ENCODE measurements at regions not wholly inside any gene's neighbourhood (a gene's known extent, or its start where the extent isn't known, plus 50 kb on each side); places are given as distances from the start of the nearest gene placed in this dataset.

GRCh38 chr5:67679184-67679841 is 482.7 kb upstream of the CD180 start:
- Histone ChIP-seq H3K4me2 (no peak overlapping the region), H3K9me3 (replicated peaks in 1 of 11) (no peaks in the 10 kb centered on the region), H3K4me1 (peaks cover 0 to 4% (median 0%) of the 10 kb centered on the region in 10 experiments; a peak in 1 of 20 replicates), H3K36me3 (no peaks in the 10 kb centered on the region), H4K20me1 (no peaks in the 10 kb centered on the region), H3K27ac (no peak overlapping the region), H3K9ac (no peak overlapping the region), H3K4me3 (no peak overlapping the region), H3K27me3 (no peaks in the 10 kb centered on the region)
- no peak for TF ChIP-seq Cebpa-rat (IDR thresholded peaks at IDR 0.05)

DNA sequence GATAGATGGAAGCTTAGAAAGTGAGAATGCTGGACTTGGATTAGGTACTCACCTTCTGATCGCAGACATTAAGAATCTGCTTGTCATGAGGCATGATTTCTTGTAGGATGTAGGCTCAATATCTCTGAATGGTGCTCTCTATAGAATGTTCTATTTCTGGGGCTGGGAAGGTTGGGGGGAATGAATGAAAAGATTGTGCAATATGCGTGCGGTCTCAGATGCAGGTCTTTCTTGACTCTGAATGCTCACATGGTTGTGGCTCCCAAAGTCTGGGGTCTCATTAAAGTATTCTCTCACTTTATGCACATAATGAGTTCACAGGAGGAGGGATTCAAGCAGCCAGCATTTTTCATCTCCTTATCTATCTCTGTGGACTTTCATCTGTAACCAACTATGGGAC is 482.0 kb upstream of the CD180 start:
- peaks cover 0 to 4% (median 1%) of the 10 kb centered on the region in 10 experiments; a peak in 8 of 20 replicates for H3K4me1 ChIP-seq
- H3K9me3 ChIP-seq (replicated peaks in 1 of 11), result no peaks in the 10 kb centered on the region
- H3K36me3 ChIP-seq, result no peaks in the 10 kb centered on the region
- H3K27me3 ChIP-seq, result no peaks in the 10 kb centered on the region
- H4K20me1 ChIP-seq, result no peaks in the 10 kb centered on the region
- no peak overlapping the region for H3K9ac ChIP-seq
- H3K4me2 ChIP-seq, result no peak overlapping the region
- H3K4me3 ChIP-seq, result no peak overlapping the region
- peak in 1 of 11 experiments; percentile 69; a peak in 2 of 22 replicates for TF ChIP-seq Cebpa-rat (IDR thresholded peaks at IDR 0.05)
- no peak overlapping the region for H3K27ac ChIP-seq

GRCh38 chr5:67677422-67677970 is 480.9 kb upstream of the CD180 start:
- no peak overlapping the region for H3K9ac ChIP-seq
- H3K27me3 ChIP-seq, result no peaks in the 10 kb centered on the region
- no peak overlapping the region for H3K4me2 ChIP-seq
- no peaks in the 10 kb centered on the region for H4K20me1 ChIP-seq
- no peak for TF ChIP-seq Cebpa-rat (IDR thresholded peaks at IDR 0.05)
- H3K27ac ChIP-seq, result no peak overlapping the region
- H3K36me3 ChIP-seq, result no peaks in the 10 kb centered on the region
- no peaks in the 10 kb centered on the region for H3K9me3 ChIP-seq (replicated peaks in 1 of 11)
- H3K4me1 ChIP-seq, result peaks cover 10 to 15% (median 12%) of the 10 kb centered on the region in 10 experiments
- no peak overlapping the region for H3K4me3 ChIP-seq

DNA sequence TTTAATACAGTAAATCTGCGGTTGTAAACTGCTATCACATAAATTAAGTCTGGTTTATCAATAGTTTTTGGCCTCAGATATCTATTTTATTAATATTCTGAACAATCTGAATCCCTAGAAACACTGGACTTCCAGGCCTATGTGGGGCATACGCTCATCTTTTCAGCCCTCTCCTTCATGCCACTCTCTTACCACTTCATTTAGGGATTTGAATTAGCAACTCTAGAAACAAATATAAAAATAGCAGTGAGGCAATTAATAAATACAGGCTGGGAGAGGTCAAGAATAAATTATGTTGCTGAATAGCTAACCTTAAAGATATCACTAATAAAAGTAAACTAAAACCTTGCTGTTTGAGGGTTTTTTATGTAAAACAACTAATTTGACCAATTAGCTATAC is 480.3 kb upstream of the CD180 start:
- Histone ChIP-seq H3K9ac (no peak overlapping the region), H3K4me3 (no peak overlapping the region), H3K9me3 (replicated peaks in 1 of 11) (no peaks in the 10 kb centered on the region), H3K4me1 (peaks cover 12 to 19% (median 15%) of the 10 kb centered on the region in 10 experiments), H3K36me3 (no peaks in the 10 kb centered on the region), H3K4me2 (no peak overlapping the region), H3K27me3 (no peaks in the 10 kb centered on the region), H4K20me1 (no peaks in the 10 kb centered on the region), H3K27ac (no peak overlapping the region)
- TF ChIP-seq Cebpa-rat (IDR thresholded peaks at IDR 0.05), result no peak

- H3K4me1 ChIP-seq, result peaks cover 12 to 19% (median 15%) of the 10 kb centered on the region in 10 experiments
- H3K9me3 ChIP-seq (replicated peaks in 1 of 11), result peaks cover 0 to 11% (median 2%) of the 10 kb centered on the region in 11 experiments; a peak in 8 of 22 replicates
- 0 out of 22 replicates have a peak overlapping the region, but pooled peaks of 1 of the 11 experiments have one; percentile 53 for H3K4me2 ChIP-seq
- H3K36me3 ChIP-seq, result no peaks in the 10 kb centered on the region
- no peak overlapping the region for H3K4me3 ChIP-seq
- no peak for TF ChIP-seq Cebpa-rat (IDR thresholded peaks at IDR 0.05)
- no peak overlapping the region for H3K9ac ChIP-seq
- no peaks in the 10 kb centered on the region for H4K20me1 ChIP-seq
- no peak overlapping the region for H3K27ac ChIP-seq
- no peaks in the 10 kb centered on the region for H3K27me3 ChIP-seq
Observed at GRCh38 chr5:67674159-67674655, 477.6 kb upstream of the CD180 start.

DNA sequence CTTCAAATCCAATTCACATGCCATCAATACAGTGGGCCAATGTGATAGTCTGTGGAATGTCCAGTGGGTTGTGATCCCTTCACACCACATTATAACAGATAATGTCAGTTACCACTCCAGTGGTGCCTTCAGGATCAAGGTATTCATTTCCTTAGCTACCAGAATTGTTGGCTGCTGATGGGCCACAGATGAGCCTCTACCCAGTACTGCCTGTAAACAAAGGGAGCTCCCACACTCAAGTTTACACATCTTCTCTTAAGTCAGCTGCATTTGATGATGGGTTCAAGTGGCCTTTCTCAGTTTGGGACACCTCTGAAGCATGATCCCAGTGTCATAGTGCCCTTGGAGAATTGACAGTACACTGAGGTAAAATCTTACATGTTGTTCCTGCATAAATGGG is 477.0 kb upstream of the CD180 start:
- Histone ChIP-seq H4K20me1 (no peaks in the 10 kb centered on the region), H3K27ac (peak overlapping the region in 1 of 11 experiments; percentile 41; a peak in 2 of 22 replicates), H3K4me2 (peak overlapping the region in 10 of 11 experiments; percentile 24 to 71 (median 56); a peak in 11 of 22 replicates), H3K4me3 (no peak overlapping the region), H3K27me3 (no peaks in the 10 kb centered on the region), H3K36me3 (no peaks in the 10 kb centered on the region), H3K9ac (no peak overlapping the region), H3K4me1 (peaks cover 12 to 19% (median 15%) of the 10 kb centered on the region in 10 experiments), H3K9me3 (replicated peaks in 1 of 11) (peaks cover 0 to 17% (median 8%) of the 10 kb centered on the region in 11 experiments; a peak in 13 of 22 replicates)
- no peak for TF ChIP-seq Cebpa-rat (IDR thresholded peaks at IDR 0.05)

DNA sequence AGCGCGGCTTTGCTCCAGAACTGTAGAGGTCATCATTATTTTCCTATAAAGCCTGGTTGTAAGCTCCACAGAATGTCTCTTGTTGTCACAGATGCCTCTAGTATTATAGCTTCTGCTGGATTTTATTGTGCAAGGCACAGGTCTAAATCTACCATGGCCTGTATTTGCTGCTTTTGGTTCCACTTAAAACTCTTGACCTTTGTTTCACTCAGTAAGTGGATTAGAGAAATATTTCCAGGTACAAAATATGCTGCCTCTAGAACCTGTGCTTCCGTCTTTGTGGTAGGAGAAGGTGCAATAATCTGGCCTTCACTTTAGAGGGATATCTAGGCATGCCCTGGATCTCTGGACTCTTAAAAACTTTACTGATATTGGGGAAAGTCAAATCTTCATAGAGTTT is 476.6 kb upstream of the CD180 start:
- no peak overlapping the region for H3K4me3 ChIP-seq
- no peak for TF ChIP-seq Cebpa-rat (IDR thresholded peaks at IDR 0.05)

GRCh38 chr5:67672636-67673035 is 476.0 kb upstream of the CD180 start:
- H3K9me3 ChIP-seq (replicated peaks in 1 of 11), result peaks cover 2 to 27% (median 17%) of the 10 kb centered on the region in 11 experiments; a peak in 19 of 22 replicates
- H3K27ac ChIP-seq, result peak overlapping the region in 4 of 11 experiments; percentile 6 to 41 (median 30); a peak in 3 of 22 replicates
- peaks cover 12 to 19% (median 15%) of the 10 kb centered on the region in 10 experiments for H3K4me1 ChIP-seq
- no peaks in the 10 kb centered on the region for H3K36me3 ChIP-seq
- no peak for TF ChIP-seq Cebpa-rat (IDR thresholded peaks at IDR 0.05)
- no peaks in the 10 kb centered on the region for H3K27me3 ChIP-seq
- H3K4me3 ChIP-seq, result no peak overlapping the region
- H3K9ac ChIP-seq, result no peak overlapping the region
- no peaks in the 10 kb centered on the region for H4K20me1 ChIP-seq
- H3K4me2 ChIP-seq, result peak overlapping the region; percentile 24 to 71 (median 55)

More for the DNA sequence above, 476.6 kb upstream of the CD180 start:
- peaks cover 0 to 21% (median 12%) of the 10 kb centered on the region in 11 experiments; a peak in 15 of 22 replicates for H3K9me3 ChIP-seq (replicated peaks in 1 of 11)
- H3K4me2 ChIP-seq, result peak overlapping the region; percentile 24 to 71 (median 55)
- no peaks in the 10 kb centered on the region for H3K36me3 ChIP-seq
- peaks cover 12 to 19% (median 15%) of the 10 kb centered on the region in 10 experiments for H3K4me1 ChIP-seq
- H3K27ac ChIP-seq, result peak overlapping the region in 4 of 11 experiments; percentile 6 to 41 (median 30); a peak in 3 of 22 replicates
- H4K20me1 ChIP-seq, result no peaks in the 10 kb centered on the region
- H3K9ac ChIP-seq, result no peak overlapping the region
- H3K27me3 ChIP-seq, result no peaks in the 10 kb centered on the region

DNA sequence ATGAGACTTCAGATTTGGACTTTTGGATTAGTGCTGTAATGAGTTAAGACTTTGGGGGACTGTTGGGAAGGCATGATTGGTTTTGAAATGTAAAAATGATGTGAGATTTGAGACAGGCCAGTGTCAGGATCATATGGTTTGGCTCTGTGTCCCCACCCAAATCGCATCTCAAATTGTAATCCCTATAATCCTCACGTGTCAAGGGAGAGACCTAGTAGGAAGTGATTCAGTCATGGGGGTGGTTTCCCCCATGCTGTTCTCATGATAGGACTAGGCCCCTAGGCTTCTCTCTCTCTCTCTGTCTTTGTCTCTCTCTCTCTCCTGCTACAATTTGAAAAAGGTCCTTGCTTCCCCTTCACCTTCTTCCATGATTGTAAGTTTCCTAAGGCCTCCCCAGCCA is 473.3 kb upstream of the CD180 start:
- peaks cover 12 to 19% (median 15%) of the 10 kb centered on the region in 10 experiments for H3K4me1 ChIP-seq
- H4K20me1 ChIP-seq, result no peaks in the 10 kb centered on the region
- H3K9ac ChIP-seq, result no peak overlapping the region
- no peak overlapping the region for H3K4me2 ChIP-seq
- no peak overlapping the region for H3K27ac ChIP-seq
- H3K27me3 ChIP-seq, result no peaks in the 10 kb centered on the region
- H3K9me3 ChIP-seq (replicated peaks in 1 of 11), result peaks cover 20 to 46% (median 36%) of the 10 kb centered on the region in 11 experiments
- H3K4me3 ChIP-seq, result no peak overlapping the region
- H3K36me3 ChIP-seq, result no peaks in the 10 kb centered on the region
- TF ChIP-seq Cebpa-rat (IDR thresholded peaks at IDR 0.05), result no peak

Data from BLaER1 treated with 17β-estradiol and CSF1 and Interleukin-3, amounts not matched to agents 10 nM and 100 nM (cell line).